SK-N-SH (cell line): ENCODE measurements at regions not wholly inside any gene's neighbourhood (a gene's known extent, or its start where the extent isn't known, plus 50 kb on each side); places are given as distances from the start of the nearest gene placed in this dataset.
"Not testable (repeated sequence)": the region's sequence is repeated elsewhere in the genome, so short reads cannot be mapped to it uniquely, and the experiment has no call there.

ENCODE experiments used
- CTCF ChIP-seq: fragments of 200-600 bp; sonication (generic); IDR thresholded peaks from 2 replicates; pipeline ENCODE4 v1.6.1; 2017; ENCODE audit warnings: antibody characterized with exemption, mild to moderate bottlenecking, moderate library complexity
- TAF1 ChIP-seq: IDR thresholded peaks from 2 replicates; pipeline ENCODE4 v1.6.1; 2012; ENCODE audit warnings: low read depth, mild to moderate bottlenecking, low read length, moderate library complexity, borderline replicate concordance

DNA sequence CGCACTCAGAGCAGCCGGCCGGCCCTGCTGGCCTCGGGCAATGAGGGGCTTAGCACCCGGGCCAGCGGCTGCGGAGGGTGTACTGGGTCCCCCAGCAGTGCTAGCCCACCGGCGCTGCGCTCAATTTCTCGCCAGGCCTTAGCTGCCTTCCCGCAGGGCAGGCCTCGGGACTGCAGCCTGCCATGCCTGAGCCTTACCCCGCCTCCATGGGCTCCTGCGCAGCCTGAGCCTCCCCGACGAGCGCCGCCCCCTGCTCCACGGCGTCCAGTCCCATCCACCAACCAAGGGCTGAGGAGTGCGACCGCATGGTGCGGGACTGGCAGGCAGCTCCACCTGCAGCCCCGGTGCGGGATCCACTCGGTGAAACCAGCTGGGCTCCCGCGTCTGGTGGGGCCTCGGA is 204.4 kb upstream of the AUTS2 start:
- not testable (repeated sequence) for TF ChIP-seq TAF1, CTCF
